ENCODE measurements at regions not wholly inside any gene's neighbourhood (a gene's known extent, or its start where the extent isn't known, plus 50 kb on each side); places are given as distances from the start of the nearest gene placed in this dataset.
A peak's percentile ranks its signal among the peaks of the same experiment; 100 is the strongest.

GRCh38 chr5:100641833-100642232, 106.7 kb downstream of the FAM174A start:
- no peak for TF ChIP-seq EP300 (conservative IDR thresholded peaks at IDR 0.05; ENCODE audit: poor library complexity, severe bottlenecking)
- no peak for TF ChIP-seq CTCF (IDR thresholded peaks at IDR 0.05; ENCODE audit: poor library complexity, severe bottlenecking)
- TF ChIP-seq REST (IDR thresholded peaks at IDR 0.05; ENCODE audit: borderline replicate concordance): no peak
- TF ChIP-seq POLR2AphosphoS5 (IDR thresholded peaks at IDR 0.05): no peak
- TF ChIP-seq TAF1 (IDR thresholded peaks at IDR 0.05; ENCODE audit: low read depth): no peak
- no peak for TF ChIP-seq RAD21 (conservative IDR thresholded peaks at IDR 0.05)
- TF ChIP-seq EZH2 (IDR thresholded peaks at IDR 0.05; ENCODE audit: borderline replicate concordance, insufficient read depth, low read length, poor library complexity, severe bottlenecking): no peak
- TF ChIP-seq SMC3 (conservative IDR thresholded peaks at IDR 0.05; ENCODE audit: poor library complexity): no peak
- TF ChIP-seq MXI1 (conservative IDR thresholded peaks at IDR 0.05; ENCODE audit: poor library complexity, severe bottlenecking): no peak
- no peaks in the 10 kb centered on the region for H3F3A ChIP-seq (ENCODE audit: insufficient read depth, low read length, poor library complexity, severe bottlenecking)
- H3K9ac ChIP-seq (ENCODE audit: low read length): no peak overlapping the region
- no peak overlapping the region for H3K4me3 ChIP-seq (ENCODE audit: low read length)
- H3K4me2 ChIP-seq (ENCODE audit: low read length): no peak overlapping the region
- H3K27ac ChIP-seq (ENCODE audit: low read length): no peak overlapping the region
- H3K79me2 ChIP-seq (replicated peaks; ENCODE audit: insufficient read depth, low read length): no peaks in the 10 kb centered on the region
- peaks cover 3% of the 10 kb centered on the region for H3K27me3 ChIP-seq (ENCODE audit: insufficient read depth, low read depth, low read length)
- no peak overlapping the region for H2AFZ ChIP-seq (ENCODE audit: low read depth, low read length)
- no peaks in the 10 kb centered on the region for H3K9me3 ChIP-seq (ENCODE audit: low read length)
- H4K20me1 ChIP-seq (ENCODE audit: insufficient read depth): no peaks in the 10 kb centered on the region
- no peaks in the 10 kb centered on the region for H3K9me2 ChIP-seq (ENCODE audit: insufficient read depth, low read length)
- no peaks in the 10 kb centered on the region for H3K36me3 ChIP-seq (ENCODE audit: insufficient read depth, low read length)

- Histone ChIP-seq H4K20me1 (ENCODE audit: insufficient read depth) (no peaks in the 10 kb centered on the region), H3K4me3 (ENCODE audit: low read length) (no peak overlapping the region), H3F3A (ENCODE audit: insufficient read depth, low read length, poor library complexity, severe bottlenecking) (no peaks in the 10 kb centered on the region), H3K27me3 (ENCODE audit: insufficient read depth, low read depth, low read length) (peaks cover 3% of the 10 kb centered on the region), H3K4me2 (ENCODE audit: low read length) (no peak overlapping the region), H3K36me3 (ENCODE audit: insufficient read depth, low read length) (no peaks in the 10 kb centered on the region), H2AFZ (ENCODE audit: low read depth, low read length) (no peak overlapping the region), H3K9me3 (ENCODE audit: low read length) (no peaks in the 10 kb centered on the region), H3K9ac (ENCODE audit: low read length) (no peak overlapping the region), H3K79me2 (replicated peaks; ENCODE audit: insufficient read depth, low read length) (no peaks in the 10 kb centered on the region), H3K27ac (ENCODE audit: low read length) (no peak overlapping the region), H3K9me2 (ENCODE audit: insufficient read depth, low read length) (no peaks in the 10 kb centered on the region)
- TF ChIP-seq POLR2AphosphoS5 (IDR thresholded peaks at IDR 0.05) (peak; percentile 99), EP300 (conservative IDR thresholded peaks at IDR 0.05; ENCODE audit: poor library complexity, severe bottlenecking) (peak; percentile 86), RAD21 (conservative IDR thresholded peaks at IDR 0.05) (peak; percentile 22), CTCF (IDR thresholded peaks at IDR 0.05; ENCODE audit: poor library complexity, severe bottlenecking) (no peak), REST (IDR thresholded peaks at IDR 0.05; ENCODE audit: borderline replicate concordance) (peak; percentile 47)
These were observed 108.3 kb downstream of the FAM174A start for GRCh38 chr5:100643473-100643872.
